ENCODE measurements at regions not wholly inside any gene's neighbourhood (a gene's known extent, or its start where the extent isn't known, plus 50 kb on each side); places are given as distances from the start of the nearest gene placed in this dataset.

DNA sequence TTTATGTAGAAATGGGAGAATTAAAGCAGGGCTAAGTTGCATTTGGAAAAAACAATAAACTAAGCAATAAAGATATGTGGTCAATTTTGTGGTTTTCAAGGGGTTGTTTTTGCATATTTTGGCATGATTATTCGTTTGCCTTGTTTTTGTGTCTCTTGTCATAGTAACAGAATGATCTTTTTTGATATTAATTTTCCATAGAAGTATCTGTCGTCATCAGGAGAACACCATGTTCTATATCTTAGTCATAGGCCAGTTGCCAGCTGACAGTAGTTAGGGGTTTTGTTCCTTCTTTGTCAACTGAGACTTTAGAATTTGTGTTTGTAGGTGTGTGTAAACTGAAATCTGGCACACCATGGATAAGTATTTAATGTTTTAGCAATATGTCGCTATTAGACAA, 1354.8 kb downstream of the LRFN5 start:
- no peak overlapping the region for H2BK5ac ChIP-seq (ENCODE audit: low read depth, low read length, poor library complexity)
- WGBS (ENCODE audit: extremely low coverage, insufficient coverage, insufficient read length), result no CpG with 5 or more reads among the region's 3 CpGs
- DNase-seq, result no peak
- H4K12ac ChIP-seq (ENCODE audit: low read depth, low read length), result no peak overlapping the region
- no peak overlapping the region for H3K27ac ChIP-seq (ENCODE audit: low read depth, low read length)
- no peak overlapping the region for H3K4ac ChIP-seq (ENCODE audit: low read depth, low read length)
- H3K4me2 ChIP-seq (ENCODE audit: low read length), result no peak overlapping the region
- no peak overlapping the region for H3K9ac ChIP-seq (ENCODE audit: low read length)
- H3K9me3 ChIP-seq (ENCODE audit: insufficient read depth, low read depth, low read length), result no peaks in the 10 kb centered on the region
- H4K91ac ChIP-seq (ENCODE audit: low read depth, low read length), result no peak overlapping the region
- no peak overlapping the region for H2AFZ ChIP-seq (ENCODE audit: insufficient read depth, low read length, poor library complexity)
- no peak overlapping the region for H2AK5ac ChIP-seq (ENCODE audit: low read length)
- H4K8ac ChIP-seq (ENCODE audit: low read depth, low read length), result no peak overlapping the region
- no peak overlapping the region for H3K23ac ChIP-seq (ENCODE audit: low read length)
- H3K18ac ChIP-seq (ENCODE audit: low read length), result no peak overlapping the region
- H3K27me3 ChIP-seq (ENCODE audit: insufficient read depth, low read length), result no peaks in the 10 kb centered on the region
- no peaks in the 10 kb centered on the region for H3K36me3 ChIP-seq (ENCODE audit: control insufficient read depth in 1 of 2, insufficient read depth in 2 of 2, low read length in 2 of 2)
- H3K79me2 ChIP-seq (ENCODE audit: control insufficient read depth, insufficient read depth, low read length, poor library complexity), result no peaks in the 10 kb centered on the region
- no peak overlapping the region for H2BK120ac ChIP-seq (ENCODE audit: insufficient read depth, low read length, poor library complexity)
- H2BK12ac ChIP-seq (ENCODE audit: low read length), result no peak overlapping the region
- H3K4me3 ChIP-seq (ENCODE audit: low read depth, low read length), result no peak overlapping the region
- H3K4me1 ChIP-seq (ENCODE audit: control insufficient read depth in 1 of 2, insufficient read depth in 2 of 2, low read length in 2 of 2), result no peaks in the 10 kb centered on the region
- no peaks in the 10 kb centered on the region for H3K79me1 ChIP-seq (ENCODE audit: low read length)
- H3K14ac ChIP-seq (ENCODE audit: low read length), result no peak overlapping the region

DNA sequence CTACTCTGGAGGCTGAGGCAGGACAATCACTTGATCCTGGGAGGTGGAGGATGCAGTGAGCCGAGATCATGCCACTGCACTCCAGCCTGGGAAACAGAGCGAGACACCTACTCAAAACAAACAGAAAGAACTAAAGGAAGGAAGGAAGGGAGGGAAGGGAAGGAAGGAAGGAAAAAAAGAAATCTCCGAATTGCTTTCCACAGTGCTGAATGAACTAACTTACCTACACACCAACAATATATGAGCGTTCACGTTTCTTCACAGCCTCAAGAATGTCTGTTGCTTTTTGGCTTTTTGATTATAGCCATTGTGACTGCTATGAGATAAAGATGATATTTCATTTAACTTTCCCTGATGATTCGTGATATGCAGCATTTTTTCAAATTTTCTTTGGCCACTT, 1343.7 kb downstream of the LRFN5 start:
- no peak for DNase-seq
- Histone ChIP-seq H2AK5ac (ENCODE audit: low read length) (no peak overlapping the region), H3K4me1 (ENCODE audit: control insufficient read depth in 1 of 2, insufficient read depth in 2 of 2, low read length in 2 of 2) (no peaks in the 10 kb centered on the region), H3K79me2 (ENCODE audit: control insufficient read depth, insufficient read depth, low read length, poor library complexity) (no peaks in the 10 kb centered on the region), H2BK5ac (ENCODE audit: low read depth, low read length, poor library complexity) (no peak overlapping the region), H3K14ac (ENCODE audit: low read length) (no peak overlapping the region), H3K79me1 (ENCODE audit: low read length) (no peaks in the 10 kb centered on the region), H3K9me3 (ENCODE audit: insufficient read depth, low read depth, low read length) (no peaks in the 10 kb centered on the region), H3K9ac (ENCODE audit: low read length) (no peak overlapping the region), H3K4me3 (ENCODE audit: low read depth, low read length) (no peak overlapping the region), H3K27me3 (ENCODE audit: insufficient read depth, low read length) (no peaks in the 10 kb centered on the region), H2AFZ (ENCODE audit: insufficient read depth, low read length, poor library complexity) (no peak overlapping the region), H3K23ac (ENCODE audit: low read length) (no peak overlapping the region), H3K27ac (ENCODE audit: low read depth, low read length) (no peak overlapping the region), H3K36me3 (ENCODE audit: control insufficient read depth in 1 of 2, insufficient read depth in 2 of 2, low read length in 2 of 2) (no peaks in the 10 kb centered on the region), H3K4ac (ENCODE audit: low read depth, low read length) (no peak overlapping the region), H2BK120ac (ENCODE audit: insufficient read depth, low read length, poor library complexity) (no peak overlapping the region), H4K8ac (ENCODE audit: low read depth, low read length) (no peak overlapping the region), H4K12ac (ENCODE audit: low read depth, low read length) (no peak overlapping the region), H3K4me2 (ENCODE audit: low read length) (no peak overlapping the region), H2BK12ac (ENCODE audit: low read length) (no peak overlapping the region), H4K91ac (ENCODE audit: low read depth, low read length) (no peak overlapping the region), H3K18ac (ENCODE audit: low read length) (no peak overlapping the region)
- no CpG with 5 or more reads among the region's 6 CpGs for WGBS (ENCODE audit: extremely low coverage, insufficient coverage, insufficient read length)

GRCh38 chr14:42947991-42948390, 1341.3 kb downstream of the LRFN5 start:
- Histone ChIP-seq H2BK12ac (ENCODE audit: low read length) (no peak overlapping the region), H3K9ac (ENCODE audit: low read length) (no peak overlapping the region), H3K27ac (ENCODE audit: low read depth, low read length) (no peak overlapping the region), H4K91ac (ENCODE audit: low read depth, low read length) (no peak overlapping the region), H3K79me1 (ENCODE audit: low read length) (no peaks in the 10 kb centered on the region), H2BK5ac (ENCODE audit: low read depth, low read length, poor library complexity) (no peak overlapping the region), H3K18ac (ENCODE audit: low read length) (no peak overlapping the region), H3K4me1 (ENCODE audit: control insufficient read depth in 1 of 2, insufficient read depth in 2 of 2, low read length in 2 of 2) (no peaks in the 10 kb centered on the region), H3K14ac (ENCODE audit: low read length) (no peak overlapping the region), H3K36me3 (ENCODE audit: control insufficient read depth in 1 of 2, insufficient read depth in 2 of 2, low read length in 2 of 2) (no peaks in the 10 kb centered on the region), H2BK120ac (ENCODE audit: insufficient read depth, low read length, poor library complexity) (no peak overlapping the region), H3K27me3 (ENCODE audit: insufficient read depth, low read length) (no peaks in the 10 kb centered on the region), H3K79me2 (ENCODE audit: control insufficient read depth, insufficient read depth, low read length, poor library complexity) (no peaks in the 10 kb centered on the region), H2AK5ac (ENCODE audit: low read length) (no peak overlapping the region), H3K4me2 (ENCODE audit: low read length) (no peak overlapping the region), H3K4me3 (ENCODE audit: low read depth, low read length) (no peak overlapping the region), H2AFZ (ENCODE audit: insufficient read depth, low read length, poor library complexity) (no peak overlapping the region), H3K4ac (ENCODE audit: low read depth, low read length) (no peak overlapping the region), H3K9me3 (ENCODE audit: insufficient read depth, low read depth, low read length) (no peaks in the 10 kb centered on the region), H4K8ac (ENCODE audit: low read depth, low read length) (no peak overlapping the region), H3K23ac (ENCODE audit: low read length) (no peak overlapping the region), H4K12ac (ENCODE audit: low read depth, low read length) (no peak overlapping the region)
- no peak for DNase-seq

- no peak overlapping the region for H4K8ac ChIP-seq (ENCODE audit: low read depth, low read length)
- H3K23ac ChIP-seq (ENCODE audit: low read length), result no peak overlapping the region
- H3K27me3 ChIP-seq (ENCODE audit: insufficient read depth, low read length), result no peaks in the 10 kb centered on the region
- no peak overlapping the region for H2BK12ac ChIP-seq (ENCODE audit: low read length)
- WGBS (ENCODE audit: extremely low coverage, insufficient coverage, insufficient read length), result no CpG with 5 or more reads among the region's 2 CpGs
- H2AK5ac ChIP-seq (ENCODE audit: low read length), result no peak overlapping the region
- no peak overlapping the region for H2BK120ac ChIP-seq (ENCODE audit: insufficient read depth, low read length, poor library complexity)
- no peak overlapping the region for H3K4me2 ChIP-seq (ENCODE audit: low read length)
- no peak overlapping the region for H3K4me3 ChIP-seq (ENCODE audit: low read depth, low read length)
- H3K4ac ChIP-seq (ENCODE audit: low read depth, low read length), result no peak overlapping the region
- no peaks in the 10 kb centered on the region for H3K36me3 ChIP-seq (ENCODE audit: control insufficient read depth in 1 of 2, insufficient read depth in 2 of 2, low read length in 2 of 2)
- no peak overlapping the region for H3K27ac ChIP-seq (ENCODE audit: low read depth, low read length)
- H2BK5ac ChIP-seq (ENCODE audit: low read depth, low read length, poor library complexity), result no peak overlapping the region
- no peaks in the 10 kb centered on the region for H3K4me1 ChIP-seq (ENCODE audit: control insufficient read depth in 1 of 2, insufficient read depth in 2 of 2, low read length in 2 of 2)
- H4K91ac ChIP-seq (ENCODE audit: low read depth, low read length), result no peak overlapping the region
- no peak overlapping the region for H3K18ac ChIP-seq (ENCODE audit: low read length)
- no peaks in the 10 kb centered on the region for H3K79me1 ChIP-seq (ENCODE audit: low read length)
- no peak for DNase-seq
- no peaks in the 10 kb centered on the region for H3K79me2 ChIP-seq (ENCODE audit: control insufficient read depth, insufficient read depth, low read length, poor library complexity)
- no peak overlapping the region for H2AFZ ChIP-seq (ENCODE audit: insufficient read depth, low read length, poor library complexity)
- H3K9me3 ChIP-seq (ENCODE audit: insufficient read depth, low read depth, low read length), result no peaks in the 10 kb centered on the region
- H3K14ac ChIP-seq (ENCODE audit: low read length), result no peak overlapping the region
- H4K12ac ChIP-seq (ENCODE audit: low read depth, low read length), result no peak overlapping the region
- H3K9ac ChIP-seq (ENCODE audit: low read length), result no peak overlapping the region
Measured at GRCh38 chr14:42944284-42944683, 1337.6 kb downstream of the LRFN5 start.

GRCh38 chr14:42931308-42931707, 1324.6 kb downstream of the LRFN5 start:
- Histone ChIP-seq H4K8ac (ENCODE audit: low read depth, low read length) (no peak overlapping the region), H2BK120ac (ENCODE audit: insufficient read depth, low read length, poor library complexity) (no peak overlapping the region), H3K4me3 (ENCODE audit: low read depth, low read length) (no peak overlapping the region), H3K9ac (ENCODE audit: low read length) (no peak overlapping the region), H2BK12ac (ENCODE audit: low read length) (no peak overlapping the region), H3K4me1 (ENCODE audit: control insufficient read depth in 1 of 2, insufficient read depth in 2 of 2, low read length in 2 of 2) (no peaks in the 10 kb centered on the region), H3K27ac (ENCODE audit: low read depth, low read length) (no peak overlapping the region), H2AK5ac (ENCODE audit: low read length) (no peak overlapping the region), H3K23ac (ENCODE audit: low read length) (no peak overlapping the region), H3K36me3 (ENCODE audit: control insufficient read depth in 1 of 2, insufficient read depth in 2 of 2, low read length in 2 of 2) (no peaks in the 10 kb centered on the region), H3K18ac (ENCODE audit: low read length) (no peak overlapping the region), H3K27me3 (ENCODE audit: insufficient read depth, low read length) (no peaks in the 10 kb centered on the region), H3K9me3 (ENCODE audit: insufficient read depth, low read depth, low read length) (peaks cover 7% of the 10 kb centered on the region), H3K4ac (ENCODE audit: low read depth, low read length) (no peak overlapping the region), H4K12ac (ENCODE audit: low read depth, low read length) (no peak overlapping the region), H3K14ac (ENCODE audit: low read length) (no peak overlapping the region), H2AFZ (ENCODE audit: insufficient read depth, low read length, poor library complexity) (no peak overlapping the region), H2BK5ac (ENCODE audit: low read depth, low read length, poor library complexity) (no peak overlapping the region), H4K91ac (ENCODE audit: low read depth, low read length) (no peak overlapping the region), H3K79me1 (ENCODE audit: low read length) (no peaks in the 10 kb centered on the region), H3K79me2 (ENCODE audit: control insufficient read depth, insufficient read depth, low read length, poor library complexity) (no peaks in the 10 kb centered on the region), H3K4me2 (ENCODE audit: low read length) (no peak overlapping the region)
- WGBS (ENCODE audit: extremely low coverage, insufficient coverage, insufficient read length), result no CpG with 5 or more reads among the region's 2 CpGs
- no peak for DNase-seq
